Stimulated activated CD4-positive, alpha-beta T cell treated with anti-CD3 and anti-CD28 coated beads, Interleukin-4, amount 100 ng/mL, for 48 hours (primary cell): ENCODE measurements at regions not wholly inside any gene's neighbourhood (a gene's known extent, or its start where the extent isn't known, plus 50 kb on each side); places are given as distances from the start of the nearest gene placed in this dataset.

ENCODE experiments used
- DNase-seq, 2 donors: peaks; one replicate each; pipeline ENCODE4 v3.0.0-alpha.2; 2020; ENCODE audit warnings: low read depth in 2 of 2

GRCh38 chr12:127205781-127206555 is 1061.0 kb upstream of the TMEM132C start:
- DNase-seq = no peak

- DNase-seq = no peak
Measured at GRCh38 chr12:127209318-127209717, 1057.7 kb upstream of the TMEM132C start.

GRCh38 chr12:127214186-127214585 is 1052.8 kb upstream of the TMEM132C start:
- DNase-seq = no peak

- DNase-seq = no peak
Measured at GRCh38 chr12:127223011-127223410, 1044.0 kb upstream of the TMEM132C start.

GRCh38 chr12:127223731-127224130 is 1043.2 kb upstream of the TMEM132C start:
- DNase-seq = no peak

- DNase-seq = no peak
Measured at GRCh38 chr12:127230843-127231260, 1036.1 kb upstream of the TMEM132C start.

- DNase-seq = no peak
Measured at GRCh38 chr12:127231371-127231770, 1035.6 kb upstream of the TMEM132C start.

GRCh38 chr12:127233016-127233415 is 1034.0 kb upstream of the TMEM132C start:
- no peak for DNase-seq

GRCh38 chr12:127235761-127236160 is 1031.2 kb upstream of the TMEM132C start:
- DNase-seq = no peak

- no peak for DNase-seq
Measured at GRCh38 chr12:127236491-127236890, 1030.5 kb upstream of the TMEM132C start.

GRCh38 chr12:127237151-127237550 is 1029.8 kb upstream of the TMEM132C start:
- DNase-seq = no peak

- no peak for DNase-seq
Measured at GRCh38 chr12:127238107-127238506, 1028.9 kb upstream of the TMEM132C start.

GRCh38 chr12:127239781-127240180 is 1027.2 kb upstream of the TMEM132C start:
- DNase-seq = no peak

GRCh38 chr12:127240249-127240929 is 1026.6 kb upstream of the TMEM132C start:
- no peak for DNase-seq

- DNase-seq = no peak
Measured at GRCh38 chr12:127241072-127241817, 1025.7 kb upstream of the TMEM132C start.

- DNase-seq = no peak
Measured at GRCh38 chr12:127245009-127245408, 1022.0 kb upstream of the TMEM132C start.

- DNase-seq = no peak
Measured at GRCh38 chr12:127245437-127245836, 1021.5 kb upstream of the TMEM132C start.

GRCh38 chr12:127247937-127248336 is 1019.0 kb upstream of the TMEM132C start:
- no peak for DNase-seq

GRCh38 chr12:127249428-127249827 is 1017.5 kb upstream of the TMEM132C start:
- DNase-seq = no peak

GRCh38 chr12:127253797-127254327 is 1013.1 kb upstream of the TMEM132C start:
- DNase-seq = no peak

GRCh38 chr12:127254420-127254955 is 1012.5 kb upstream of the TMEM132C start:
- no peak for DNase-seq

- no peak for DNase-seq
Measured at GRCh38 chr12:127257366-127257935, 1009.5 kb upstream of the TMEM132C start.
